SK-N-SH treated with all-trans-retinoic acid at 6 μM for 48 hours (cell line): ENCODE measurements at regions not wholly inside any gene's neighbourhood (a gene's known extent, or its start where the extent isn't known, plus 50 kb on each side); places are given as distances from the start of the nearest gene placed in this dataset.
"Not testable (repeated sequence)": the region's sequence is repeated elsewhere in the genome, so short reads cannot be mapped to it uniquely, and the experiment has no call there.

Experiments
- ATAC-seq: fragments of 200-7000 bp; cut with Tn5 transposase; 3 replicates; pipeline ENCODE4 v1.9.1; 2020; ENCODE audit warnings: mild to moderate bottlenecking, moderate library complexity
- BACH2 ChIP-seq: fragments of 250-450 bp; sonication (Bioruptor Pico); IDR thresholded peaks from 2 replicates; pipeline ENCODE4 v1.9.0; 2021; ENCODE audit warnings: mild to moderate bottlenecking, borderline replicate concordance
- GLIS3 ChIP-seq: fragments of 250-450 bp; sonication (Bioruptor Pico); IDR thresholded peaks from 2 replicates; pipeline ENCODE4 v1.5.0; 2020; ENCODE audit warnings: mild to moderate bottlenecking, moderate library complexity
- SNAI2 ChIP-seq: fragments of 250-450 bp; sonication (Bioruptor Pico); IDR thresholded peaks from 2 replicates; pipeline ENCODE4 v1.5.0; 2020; ENCODE audit warnings: mild to moderate bottlenecking, moderate library complexity
- ZFP3 ChIP-seq: fragments of 250-450 bp; sonication (Bioruptor Pico); IDR thresholded peaks from 2 replicates; pipeline ENCODE4 v1.5.0; 2020; ENCODE audit warnings: mild to moderate bottlenecking, moderate library complexity

DNA sequence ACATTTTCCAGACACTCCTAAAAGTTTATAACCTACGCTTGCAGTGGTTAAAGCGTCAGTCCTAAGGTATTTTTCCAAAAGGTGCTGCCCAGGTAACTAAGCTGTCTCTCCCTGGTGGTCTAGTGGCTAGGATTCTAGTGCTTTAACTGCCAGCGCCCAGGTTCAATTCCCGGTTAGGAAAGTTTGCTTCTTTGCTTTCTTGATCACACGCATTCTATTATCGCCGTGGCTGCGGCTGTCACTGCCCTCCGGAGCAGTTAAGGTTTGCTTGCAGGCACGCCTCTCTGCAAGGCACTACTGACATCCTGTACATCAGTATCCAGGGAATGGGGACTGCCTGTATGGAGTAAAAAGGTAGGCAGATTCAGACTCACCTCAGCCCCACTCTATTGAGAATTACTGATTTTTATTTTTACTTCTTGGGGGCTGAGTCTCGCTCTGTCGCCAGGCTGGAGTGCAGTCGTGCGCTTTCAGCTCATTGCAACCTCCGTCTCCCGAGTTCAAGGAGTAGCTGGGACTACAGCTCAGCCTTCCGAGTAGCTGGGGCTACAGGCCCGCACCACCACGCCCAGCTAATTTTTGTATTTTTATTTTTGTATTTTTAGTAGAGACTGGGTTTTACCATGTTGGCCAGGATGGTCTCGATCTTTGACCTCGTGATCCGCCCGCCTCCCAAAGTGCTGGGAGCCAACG, 53.2 kb upstream of the CFAP126 start:
- no peak; the same call in 2 of the 3 replicates for ATAC-seq
- TF ChIP-seq GLIS3 (CRISPR knock-in tag) = no peak
- TF ChIP-seq SNAI2 = no peak
- TF ChIP-seq BACH2 (CRISPR knock-in tag) = no peak
- TF ChIP-seq ZFP3 (CRISPR knock-in tag) = no peak

DNA sequence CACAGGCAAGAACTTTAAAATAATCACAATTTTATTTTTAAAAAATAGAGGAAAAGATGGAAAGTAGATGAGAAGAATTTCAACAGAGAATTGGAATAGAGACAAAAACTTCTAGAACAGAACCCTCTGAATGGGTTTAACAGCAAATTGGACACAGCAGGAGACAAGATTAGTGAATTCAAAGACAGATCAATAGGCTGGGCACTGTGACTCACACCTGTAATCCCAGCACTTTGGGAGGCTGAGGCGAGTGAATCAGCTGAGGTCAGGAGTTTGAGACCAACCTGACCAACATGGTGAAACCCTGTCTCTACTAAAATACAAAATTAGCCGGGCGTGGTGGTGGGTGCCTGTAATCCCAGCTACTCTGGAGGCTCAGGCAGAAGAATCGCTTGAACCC, 49.9 kb upstream of the CFAP126 start:
- not testable (repeated sequence) for ATAC-seq
